ENCODE measurements at regions not wholly inside any gene's neighbourhood (a gene's known extent, or its start where the extent isn't known, plus 50 kb on each side); places are given as distances from the start of the nearest gene placed in this dataset.
"Not testable (repeated sequence)": the region's sequence is repeated elsewhere in the genome, so short reads cannot be mapped to it uniquely, and the experiment has no call there.

DNA sequence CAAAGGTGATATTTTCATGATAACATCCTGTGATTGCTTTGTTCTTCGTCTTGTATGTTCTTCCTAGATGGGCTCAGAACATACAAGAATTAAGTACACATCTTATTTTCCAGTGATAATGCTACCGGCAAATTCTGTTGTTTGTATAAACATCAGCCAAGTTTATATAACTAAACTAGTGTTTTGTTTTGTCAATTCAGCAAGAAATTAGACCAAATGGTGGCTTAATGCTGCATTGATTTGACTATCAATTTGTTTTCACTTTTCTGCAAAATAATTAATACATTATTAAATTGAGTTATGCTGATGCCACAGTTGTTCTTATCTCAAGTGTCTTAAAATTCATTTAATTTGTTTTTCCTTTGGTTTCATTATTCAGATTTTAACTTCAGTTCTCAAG lies 177.7 kb downstream of the OR4F29 start:
- not testable (repeated sequence) for DNase-seq (ENCODE audit: low read depth)

GRCh38 chr1:267815-268214 lies 183.7 kb downstream of the OR4F29 start:
- DNase-seq (ENCODE audit: low read depth) = peak; percentile 28

Data from stimulated activated CD8-positive, alpha-beta memory T cell treated with anti-CD3 and anti-CD28 coated beads, Interleukin-12 subunit alpha, Interleukin-12 subunit beta, amount 100 ng/mL, for 4 hours (primary cell).